ENCODE measurements at regions not wholly inside any gene's neighbourhood (a gene's known extent, or its start where the extent isn't known, plus 50 kb on each side); places are given as distances from the start of the nearest gene placed in this dataset.

DNA sequence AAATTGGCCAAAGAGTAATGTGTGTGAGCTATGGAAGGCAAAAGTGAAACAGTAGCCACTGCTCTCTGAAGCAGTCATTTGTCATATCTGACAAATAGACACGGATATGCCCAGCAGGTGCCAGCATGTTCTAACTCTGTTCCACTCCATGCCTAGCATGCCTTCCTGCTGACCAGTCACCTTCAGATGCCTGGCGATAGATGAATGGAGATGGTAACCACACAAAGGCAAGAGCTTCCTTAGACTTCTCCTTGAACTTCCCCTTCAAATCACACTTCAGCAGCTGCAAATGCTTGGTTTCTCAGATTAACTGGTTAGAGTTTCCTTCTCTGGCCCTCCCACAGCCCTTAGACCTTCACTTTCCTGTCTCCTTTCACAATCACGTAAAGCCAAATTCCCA, 429.9 kb downstream of the DAD1 start:
- H3K27me3 ChIP-seq (replicated peaks in 1 of 4; ENCODE audit: control extremely low read depth in 1 of 4, control insufficient read depth in 3 of 4, insufficient read depth in 4 of 4, low read length in 3 of 4) = peaks cover 0 to 2% (median under 1%) of the 10 kb centered on the region in 4 experiments
- peaks cover 30% of the 10 kb centered on the region for H3K27me3 Mint-ChIP-seq
- H3K9me3 ChIP-seq (ENCODE audit: control extremely low read depth in 1 of 3, control insufficient read depth in 2 of 3, insufficient read depth in 1 of 3, low read length in 2 of 3) = no peaks in the 10 kb centered on the region
- WGBS (ENCODE audit: insufficient coverage) = 10% methylated on average over 2 of the region's 3 CpGs
- H3K9me3 Mint-ChIP-seq (ENCODE audit: insufficient read depth) = no peaks in the 10 kb centered on the region
- intact Hi-C loops (cut with micrococcal nuclease) = no loop called here
- no peak overlapping the region for H2AFZ ChIP-seq (ENCODE audit: insufficient read depth, low read depth, low read length, poor library complexity, severe bottlenecking)
- ChIA-PET CTCF (no interaction called here), POLR2A (no interaction called here)
- ATAC-seq (ENCODE audit: low read depth) (no peak), DNase-seq (no peak)
- no peak overlapping the region for H3K4me3 ChIP-seq (ENCODE audit: control extremely low read depth in 1 of 5, extremely low read depth in 1 of 5, insufficient read depth in 1 of 5, low read depth in 2 of 5, low read length in 4 of 5)
- no peaks in the 10 kb centered on the region for H4K20me1 ChIP-seq (ENCODE audit: control insufficient read depth, insufficient read depth, low read length, poor library complexity, severe bottlenecking)
- H3K9ac ChIP-seq (ENCODE audit: low read length) = no peak overlapping the region
- no peak overlapping the region for H3K4me3 Mint-ChIP-seq
- no peak overlapping the region for H3K27ac ChIP-seq (ENCODE audit: low read length in 2 of 2)
- TF ChIP-seq CTCF (IDR thresholded peaks at IDR 0.05) (no peak), EZH2 (IDR thresholded peaks at IDR 0.05; ENCODE audit: borderline replicate concordance, insufficient read depth, low read depth, low read length, poor library complexity, severe bottlenecking) (no peak)
- peaks cover 4% of the 10 kb centered on the region for H3K4me1 Mint-ChIP-seq
- no peaks in the 10 kb centered on the region for H3K36me3 ChIP-seq (replicated peaks in 1 of 2; ENCODE audit: control extremely low read depth in 1 of 2, control insufficient read depth in 1 of 2, extremely low read depth in 1 of 2, insufficient read depth in 2 of 2, low read length in 1 of 2)
- H3K4me2 ChIP-seq (replicated peaks; ENCODE audit: low read depth, low read length, poor library complexity, severe bottlenecking) = no peak overlapping the region
- H3K79me2 ChIP-seq (ENCODE audit: control insufficient read depth, insufficient read depth, low read length) = no peaks in the 10 kb centered on the region
- no peak overlapping the region for H3K27ac Mint-ChIP-seq
- H3K4me1 ChIP-seq (ENCODE audit: control insufficient read depth in 2 of 2, insufficient read depth in 2 of 2, low read length in 2 of 2) = no peaks in the 10 kb centered on the region

GRCh38 chr14:22158560-22158959, 430.5 kb downstream of the DAD1 start:
- no peaks in the 10 kb centered on the region for H4K20me1 ChIP-seq (ENCODE audit: control insufficient read depth, insufficient read depth, low read length, poor library complexity, severe bottlenecking)
- no CpG with 5 or more reads among the region's 1 CpG for WGBS (ENCODE audit: insufficient coverage)
- Mint-ChIP-seq H3K27ac (no peak overlapping the region), H3K4me3 (no peak overlapping the region), H3K9me3 (ENCODE audit: insufficient read depth) (no peaks in the 10 kb centered on the region), H3K4me1 (peaks cover 4% of the 10 kb centered on the region), H3K27me3 (peaks cover 35% of the 10 kb centered on the region)
- intact Hi-C loops (cut with micrococcal nuclease) = no loop called here
- no peak overlapping the region for H3K4me3 ChIP-seq (ENCODE audit: control extremely low read depth in 1 of 5, extremely low read depth in 1 of 5, insufficient read depth in 1 of 5, low read depth in 2 of 5, low read length in 4 of 5)
- H3K36me3 ChIP-seq (replicated peaks in 1 of 2; ENCODE audit: control extremely low read depth in 1 of 2, control insufficient read depth in 1 of 2, extremely low read depth in 1 of 2, insufficient read depth in 2 of 2, low read length in 1 of 2) = no peaks in the 10 kb centered on the region
- no peak for ATAC-seq (ENCODE audit: low read depth)
- POLR2A ChIA-PET = no interaction called here
- no peaks in the 10 kb centered on the region for H3K9me3 ChIP-seq (ENCODE audit: control extremely low read depth in 1 of 3, control insufficient read depth in 2 of 3, insufficient read depth in 1 of 3, low read length in 2 of 3)
- no peak for TF ChIP-seq EZH2 (IDR thresholded peaks at IDR 0.05; ENCODE audit: borderline replicate concordance, insufficient read depth, low read depth, low read length, poor library complexity, severe bottlenecking)
- TF ChIP-seq CTCF (IDR thresholded peaks at IDR 0.05) = no peak
- peaks cover 0 to 2% (median under 1%) of the 10 kb centered on the region in 4 experiments for H3K27me3 ChIP-seq (replicated peaks in 1 of 4; ENCODE audit: control extremely low read depth in 1 of 4, control insufficient read depth in 3 of 4, insufficient read depth in 4 of 4, low read length in 3 of 4)
- no peak overlapping the region for H3K4me2 ChIP-seq (replicated peaks; ENCODE audit: low read depth, low read length, poor library complexity, severe bottlenecking)
- no peak for DNase-seq
- no peaks in the 10 kb centered on the region for H3K79me2 ChIP-seq (ENCODE audit: control insufficient read depth, insufficient read depth, low read length)
- CTCF ChIA-PET = no interaction called here
- no peak overlapping the region for H2AFZ ChIP-seq (ENCODE audit: insufficient read depth, low read depth, low read length, poor library complexity, severe bottlenecking)
- no peak overlapping the region for H3K27ac ChIP-seq (ENCODE audit: low read length in 2 of 2)
- H3K4me1 ChIP-seq (ENCODE audit: control insufficient read depth in 2 of 2, insufficient read depth in 2 of 2, low read length in 2 of 2) = no peaks in the 10 kb centered on the region
- H3K9ac ChIP-seq (ENCODE audit: low read length) = no peak overlapping the region
